Caco-2 (cell line): ENCODE measurements at regions not wholly inside any gene's neighbourhood (a gene's known extent, or its start where the extent isn't known, plus 50 kb on each side); places are given as distances from the start of the nearest gene placed in this dataset.

Experiments used
- BruUV-seq: library from RNA; stranded (reverse); fragments of 400-500 nt; replicated peaks from 2 replicates; lab custom pipeline; 2021; lab: Mats Ljungman, UMichigan
- CTCF ChIA-PET: fragments of 300-600 bp; sonication (Branson Sonifier 250); formaldehyde crosslinking; loops from one replicate; lab custom pipeline; 2022; ENCODE audit warnings: antibody characterized with exemption; lab: Charles Lee
- POLR2A ChIA-PET: fragments of 300-600 bp; sonication (Branson Sonifier 250); formaldehyde crosslinking; loops from one replicate; lab custom pipeline; 2022; ENCODE audit warnings: antibody characterized with exemption; lab: Charles Lee
- DNase-seq, 2 experiments: peaks; one replicate each; pipeline versions ENCODE4 v3.0.0 to v3.0.0-alpha.2; 2020 to 2022
- H3K27me3 ChIP-seq: replicated peaks from 2 replicates; pipeline ENCODE4 v1.6.0; 2011; ENCODE audit warnings: low read length; ENCODE audit not compliant: control insufficient read depth, insufficient read depth
- H3K36me3 ChIP-seq: 2 replicates; pipeline ENCODE4 v1.5.1; 2011; ENCODE audit warnings: low read length; ENCODE audit not compliant: control insufficient read depth, insufficient read depth
- H3K4me1 ChIP-seq: fragments of 250-450 bp; sonication (Bioruptor Pico); 2 replicates; pipeline ENCODE4 v1.5.1; 2020; ENCODE audit warnings: mild to moderate bottlenecking
- H3K4me3 ChIP-seq: 2 replicates; pipeline ENCODE4 v1.5.1; 2011; ENCODE audit warnings: low read depth, mild to moderate bottlenecking, control low read depth, low read length
- H3K9me3 ChIP-seq: fragments of 250-450 bp; sonication (Bioruptor Pico); 2 replicates; pipeline ENCODE4 v1.5.1; 2020; ENCODE audit warnings: mild to moderate bottlenecking, moderate library complexity
- H3K27ac Mint-ChIP-seq: one replicate; pipeline ENCODE4 v1.8.0; 2022; ENCODE audit warnings: mixed read lengths; ENCODE audit not compliant: unreplicated experiment
- H3K27me3 Mint-ChIP-seq: one replicate; pipeline ENCODE4 v1.8.0; 2022; ENCODE audit warnings: mixed read lengths; ENCODE audit not compliant: insufficient read depth, unreplicated experiment
- H3K36me3 Mint-ChIP-seq: one replicate; pipeline ENCODE4 v1.8.0; 2022; ENCODE audit warnings: mild to moderate bottlenecking, mixed read lengths; ENCODE audit not compliant: insufficient read depth, unreplicated experiment
- H3K4me1 Mint-ChIP-seq: one replicate; pipeline ENCODE4 v1.8.0; 2022; ENCODE audit warnings: low read depth, mixed read lengths; ENCODE audit not compliant: unreplicated experiment
- H3K4me3 Mint-ChIP-seq: one replicate; pipeline ENCODE4 v1.8.0; 2022; ENCODE audit warnings: mild to moderate bottlenecking, moderate library complexity, mixed read lengths; ENCODE audit not compliant: unreplicated experiment
- H3K9me3 Mint-ChIP-seq: one replicate; pipeline ENCODE4 v1.8.0; 2022; ENCODE audit warnings: mixed read lengths; ENCODE audit not compliant: unreplicated experiment
- intact Hi-C: fragments of 100-400 bp; cut with micrococcal nuclease; formaldehyde crosslinking; loops from one replicate; pipeline ENCODE4 v1.10.0; 2022; ENCODE audit not compliant: unreplicated experiment
- TF ChIP-seq, protein P1 (sequence below), 2 experiments: fragments of 200-600 bp in 1 of 2; IDR thresholded peaks; 1 replicate in 1 of 2; 2 replicates in 1 of 2; pipeline versions ENCODE4 v1.5.1 to v1.8.0; 2011 to 2022; ENCODE audit warnings: antibody characterized with exemption in 1 of 2, control low read depth in 1 of 2, inconsistent platforms in 1 of 2, low read depth in 1 of 2, low read length in 1 of 2, mild to moderate bottlenecking in 1 of 2, moderate library complexity in 1 of 2; ENCODE audit not compliant: insufficient read depth in 1 of 2, severe bottlenecking in 1 of 2, unreplicated experiment in 1 of 2

DNA sequence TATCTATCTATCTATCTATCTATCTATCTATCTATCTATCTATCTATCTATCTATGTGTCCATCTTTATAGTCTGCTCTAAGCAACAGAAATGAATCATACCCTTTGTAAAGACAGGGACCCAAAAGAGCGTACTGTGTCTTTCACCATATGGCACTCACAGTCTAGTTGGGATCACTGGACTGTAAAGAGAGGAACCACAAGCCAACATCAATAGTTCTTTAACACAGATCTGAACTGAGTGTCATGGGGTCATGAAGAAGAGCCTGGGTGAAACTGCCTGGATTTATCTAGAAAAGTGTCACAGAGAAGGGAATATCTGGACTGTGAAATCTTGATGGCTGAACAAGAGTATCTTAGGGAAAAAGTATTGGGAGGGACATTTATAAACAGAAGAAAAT is 619.1 kb upstream of the SOX9 start:
- ChIA-PET POLR2A (no interaction called here), CTCF (no interaction called here)
- TF ChIP-seq, protein P1, sequence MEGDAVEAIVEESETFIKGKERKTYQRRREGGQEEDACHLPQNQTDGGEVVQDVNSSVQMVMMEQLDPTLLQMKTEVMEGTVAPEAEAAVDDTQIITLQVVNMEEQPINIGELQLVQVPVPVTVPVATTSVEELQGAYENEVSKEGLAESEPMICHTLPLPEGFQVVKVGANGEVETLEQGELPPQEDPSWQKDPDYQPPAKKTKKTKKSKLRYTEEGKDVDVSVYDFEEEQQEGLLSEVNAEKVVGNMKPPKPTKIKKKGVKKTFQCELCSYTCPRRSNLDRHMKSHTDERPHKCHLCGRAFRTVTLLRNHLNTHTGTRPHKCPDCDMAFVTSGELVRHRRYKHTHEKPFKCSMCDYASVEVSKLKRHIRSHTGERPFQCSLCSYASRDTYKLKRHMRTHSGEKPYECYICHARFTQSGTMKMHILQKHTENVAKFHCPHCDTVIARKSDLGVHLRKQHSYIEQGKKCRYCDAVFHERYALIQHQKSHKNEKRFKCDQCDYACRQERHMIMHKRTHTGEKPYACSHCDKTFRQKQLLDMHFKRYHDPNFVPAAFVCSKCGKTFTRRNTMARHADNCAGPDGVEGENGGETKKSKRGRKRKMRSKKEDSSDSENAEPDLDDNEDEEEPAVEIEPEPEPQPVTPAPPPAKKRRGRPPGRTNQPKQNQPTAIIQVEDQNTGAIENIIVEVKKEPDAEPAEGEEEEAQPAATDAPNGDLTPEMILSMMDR (IDR thresholded peaks at IDR 0.05; ENCODE audit: insufficient read depth in 1 of 2, low read depth in 1 of 2, low read length in 1 of 2, severe bottlenecking in 1 of 2, unreplicated experiment in 1 of 2) = no peak
- no peaks in the 10 kb centered on the region; the same call in 1 of the 2 replicates for H3K4me1 ChIP-seq
- H3K36me3 Mint-ChIP-seq = no peaks in the 10 kb centered on the region
- H3K4me1 Mint-ChIP-seq = no peaks in the 10 kb centered on the region
- intact Hi-C loops = no loop called here
- H3K27me3 Mint-ChIP-seq = no peaks in the 10 kb centered on the region
- no peak overlapping the region for H3K4me3 ChIP-seq
- no peak overlapping the region for H3K27ac Mint-ChIP-seq
- no peaks in the 10 kb centered on the region for H3K36me3 ChIP-seq
- H3K27me3 ChIP-seq = no peaks in the 10 kb centered on the region
- H3K9me3 Mint-ChIP-seq = no peaks in the 10 kb centered on the region
- H3K4me3 Mint-ChIP-seq = no peak overlapping the region
- no TSS peak for BruUV-seq
- no peak for DNase-seq
- no peaks in the 10 kb centered on the region for H3K9me3 ChIP-seq

GRCh38 chr17:71502443-71502842 is 618.4 kb upstream of the SOX9 start:
- TF ChIP-seq, protein P1 (IDR thresholded peaks at IDR 0.05; ENCODE audit: insufficient read depth in 1 of 2, low read depth in 1 of 2, low read length in 1 of 2, severe bottlenecking in 1 of 2, unreplicated experiment in 1 of 2) = no peak
- H3K4me1 Mint-ChIP-seq = no peaks in the 10 kb centered on the region
- CTCF ChIA-PET = no interaction called here

DNA sequence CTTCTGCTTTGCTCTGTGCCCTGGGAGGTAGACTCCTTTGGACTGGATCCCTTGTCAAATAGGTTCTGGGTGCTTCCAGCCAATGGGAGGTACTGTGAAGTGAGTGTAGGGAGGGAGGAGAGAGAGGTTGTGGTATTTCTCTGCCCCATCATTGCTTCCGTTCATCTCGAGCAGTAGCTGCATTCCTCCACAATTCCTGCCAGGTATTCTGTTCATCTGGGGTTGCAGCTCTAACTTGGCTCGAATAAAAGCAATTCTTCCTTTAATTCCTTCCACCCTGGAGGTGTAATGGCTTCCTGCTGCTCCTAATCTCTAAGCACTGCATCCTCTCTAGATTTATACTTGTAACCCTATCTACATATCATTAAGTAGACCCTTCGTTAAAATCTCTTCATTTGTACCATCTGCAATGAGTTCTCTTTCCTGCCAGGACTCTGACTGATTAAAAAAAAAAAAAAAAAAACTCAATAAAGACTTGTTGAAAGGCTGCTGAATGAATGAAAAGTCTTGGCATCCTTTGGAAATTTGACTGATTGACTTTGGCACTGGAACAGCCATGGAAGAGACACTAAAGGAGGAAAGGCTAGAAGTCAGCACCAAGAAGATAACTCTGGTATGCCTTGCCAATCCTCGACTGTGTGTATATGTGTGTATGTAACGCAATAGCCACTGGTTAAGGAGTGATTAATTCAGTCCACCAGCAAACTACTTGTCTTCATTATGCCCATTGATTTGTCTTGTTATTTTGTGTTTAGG is 616.9 kb upstream of the SOX9 start:
- Mint-ChIP-seq H3K4me1 (no peaks in the 10 kb centered on the region), H3K9me3 (no peaks in the 10 kb centered on the region), H3K27ac (no peak overlapping the region), H3K36me3 (no peaks in the 10 kb centered on the region), H3K27me3 (peaks cover 4% of the 10 kb centered on the region), H3K4me3 (no peak overlapping the region)
- TF ChIP-seq, protein P1 (IDR thresholded peaks at IDR 0.05; ENCODE audit: insufficient read depth in 1 of 2, low read depth in 1 of 2, low read length in 1 of 2, severe bottlenecking in 1 of 2, unreplicated experiment in 1 of 2) = no peak
- Histone ChIP-seq H3K9me3 (no peaks in the 10 kb centered on the region), H3K4me3 (no peak overlapping the region), H3K27me3 (no peaks in the 10 kb centered on the region), H3K4me1 (no peaks in the 10 kb centered on the region; the same call in 1 of the 2 replicates), H3K36me3 (no peaks in the 10 kb centered on the region)
- no TSS peak for BruUV-seq
- intact Hi-C loops = no loop called here
- no peak for DNase-seq
- POLR2A ChIA-PET = no interaction called here
- CTCF ChIA-PET = no interaction called here

More at GRCh38 chr17:71502443-71502842, 618.4 kb upstream of the SOX9 start:
- H3K9me3 Mint-ChIP-seq = no peaks in the 10 kb centered on the region
- no TSS peak for BruUV-seq
- intact Hi-C loops = no loop called here
- Histone ChIP-seq H3K9me3 (no peaks in the 10 kb centered on the region), H3K36me3 (no peaks in the 10 kb centered on the region), H3K4me1 (no peaks in the 10 kb centered on the region; the same call in 1 of the 2 replicates), H3K27me3 (no peaks in the 10 kb centered on the region), H3K4me3 (no peak overlapping the region)
- no peak overlapping the region for H3K27ac Mint-ChIP-seq
- no peaks in the 10 kb centered on the region for H3K27me3 Mint-ChIP-seq
- POLR2A ChIA-PET = no interaction called here
- no peak for DNase-seq
- H3K4me3 Mint-ChIP-seq = no peak overlapping the region
- H3K36me3 Mint-ChIP-seq = no peaks in the 10 kb centered on the region
